Fibroblast of lung (primary cell): ENCODE measurements at regions not wholly inside any gene's neighbourhood (a gene's known extent, or its start where the extent isn't known, plus 50 kb on each side); places are given as distances from the start of the nearest gene placed in this dataset.

Experiments
- CTCF ChIP-seq, 2 donors: IDR thresholded peaks in 1 of 2; conservative IDR thresholded peaks in 1 of 2; 1 replicate in 1 of 2; 2 replicates in 1 of 2; pipeline ENCODE4 v1.5.1; 2011 to 2012; ENCODE audit warnings: low read length in 2 of 2, control low read depth in 1 of 2, inconsistent platforms in 1 of 2, low read depth in 1 of 2, mild to moderate bottlenecking in 1 of 2
- EZH2 ChIP-seq: IDR thresholded peaks from 2 replicates; pipeline ENCODE4 v1.5.1; 2012; ENCODE audit warnings: low read length, control low read depth, mild to moderate bottlenecking; ENCODE audit errors: missing control alignments

DNA sequence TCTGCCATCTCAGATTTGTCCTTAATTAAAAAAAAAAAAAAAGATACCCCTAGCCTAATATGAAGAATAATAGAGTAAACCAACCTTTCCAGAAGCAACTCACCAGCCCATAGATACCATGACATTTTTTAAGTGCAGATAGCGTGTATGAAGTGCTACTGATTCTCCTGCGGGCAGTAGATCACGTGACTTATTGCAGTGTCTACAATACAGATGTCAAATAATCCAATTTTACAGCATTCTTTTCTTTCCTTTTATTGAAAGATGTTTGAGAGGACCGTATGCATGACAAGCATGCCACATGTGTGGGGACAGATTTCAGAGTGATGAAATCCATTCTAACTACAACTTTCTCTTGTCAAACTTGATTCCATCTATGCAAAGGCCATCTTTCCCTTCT is 232.9 kb upstream of the SP4 start:
- TF ChIP-seq CTCF (conservative IDR thresholded peaks at IDR 0.05 in 1 of 2, IDR thresholded peaks at IDR 0.05 in 1 of 2; ENCODE audit: low read depth in 1 of 2, low read length in 2 of 2) (no peak), EZH2 (no peak)
